GM21723 (cell line): ENCODE measurements at regions not wholly inside any gene's neighbourhood (a gene's known extent, or its start where the extent isn't known, plus 50 kb on each side); places are given as distances from the start of the nearest gene placed in this dataset.
"Not testable (repeated sequence)": the region's sequence is repeated elsewhere in the genome, so short reads cannot be mapped to it uniquely, and the experiment has no call there.

Experiments
- ATAC-seq: cut with Tn5 transposase; IDR thresholded peaks from one replicate; pipeline ENCODE4 v1.9.1; 2021; ENCODE audit warnings: mild to moderate bottlenecking, moderate library complexity; ENCODE audit not compliant: unreplicated experiment

DNA sequence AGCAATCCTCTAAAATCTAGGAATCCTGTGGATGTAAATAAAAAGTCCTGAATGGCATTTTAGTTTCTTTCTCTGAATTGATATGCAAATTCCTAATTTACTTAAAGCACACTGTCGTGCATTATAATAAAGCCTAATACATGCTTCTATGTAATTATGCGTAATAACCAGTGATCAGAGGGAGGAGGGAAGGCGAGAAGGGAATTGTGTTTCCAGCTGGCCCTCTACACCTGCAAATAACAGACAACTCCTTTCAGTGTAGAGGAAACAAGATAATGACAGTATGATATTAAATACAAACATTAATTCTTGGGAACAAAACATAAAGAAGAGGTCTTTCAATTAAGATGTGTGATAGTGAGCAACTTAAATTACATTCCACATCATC, 419.6 kb upstream of the LCORL start:
- ATAC-seq, result no peak

DNA sequence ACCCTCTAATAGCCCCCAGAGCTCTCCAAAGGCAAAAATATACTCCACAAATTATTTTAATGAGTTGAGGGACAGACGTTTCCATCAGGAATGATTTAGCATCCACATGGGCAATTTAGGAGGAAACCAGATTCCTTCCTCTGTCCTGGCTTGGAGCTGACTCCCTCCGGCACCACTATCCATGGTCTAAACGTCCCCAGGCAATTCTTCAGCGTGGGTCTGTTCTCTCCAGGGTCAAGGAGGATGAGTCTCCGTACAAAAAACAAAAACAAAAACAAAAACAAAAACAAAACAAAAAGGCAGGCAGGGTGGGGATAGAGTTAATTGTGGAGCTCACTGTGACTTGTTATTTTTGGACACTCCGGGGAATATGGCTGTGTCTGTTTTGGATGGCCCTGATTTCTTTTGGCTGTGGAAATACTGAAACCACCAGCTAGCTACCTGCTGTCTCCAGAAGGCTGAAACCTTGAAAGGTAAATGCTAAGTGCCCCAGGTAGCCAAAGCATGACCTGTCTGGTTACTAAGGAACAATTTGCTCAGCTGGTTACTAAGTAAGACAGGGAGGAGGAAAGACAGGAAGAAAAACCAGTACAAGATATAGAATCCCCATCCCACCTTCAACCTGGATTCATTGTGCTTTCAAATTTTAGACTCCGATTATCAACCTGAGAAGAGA, 419.1 kb upstream of the LCORL start:
- no peak for ATAC-seq

DNA sequence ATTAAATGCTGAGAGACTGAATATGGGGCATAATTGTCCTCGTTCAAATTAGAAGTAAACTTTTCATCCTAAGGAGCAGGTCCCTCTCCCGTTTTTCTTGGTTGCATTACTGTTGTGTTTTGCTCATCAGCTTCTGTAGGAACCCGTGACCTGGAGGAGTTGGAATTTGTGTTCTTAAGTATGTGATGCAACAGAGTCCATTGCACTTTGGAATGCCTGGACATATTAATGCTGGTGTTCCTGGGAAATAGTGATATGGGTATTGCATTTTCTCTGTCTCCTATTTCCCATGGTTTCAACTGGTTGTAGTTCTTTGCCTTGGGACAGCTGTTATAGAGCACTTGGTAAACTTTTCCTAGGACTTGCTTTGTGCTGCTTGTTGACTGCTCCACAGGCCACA, 417.8 kb upstream of the LCORL start:
- no peak for ATAC-seq

DNA sequence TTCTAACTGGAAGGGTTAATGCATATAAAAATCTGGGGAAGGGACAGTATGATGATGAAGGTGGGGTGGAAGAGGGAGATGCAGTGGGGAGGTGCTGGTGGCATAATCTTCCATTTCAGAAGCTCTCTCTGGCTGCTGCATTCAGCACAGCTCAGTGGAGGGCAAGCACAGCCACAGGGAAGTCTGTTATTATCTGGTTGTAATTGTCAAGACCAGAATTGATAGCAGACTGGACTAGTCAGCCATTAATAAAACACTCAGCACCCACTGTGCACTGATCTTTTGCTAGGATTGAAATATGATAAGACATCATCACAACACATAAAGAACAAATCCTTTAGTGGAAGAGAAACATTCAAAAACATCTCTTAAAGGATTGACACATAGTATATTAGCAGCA, 414.2 kb upstream of the LCORL start:
- ATAC-seq, result no peak

DNA sequence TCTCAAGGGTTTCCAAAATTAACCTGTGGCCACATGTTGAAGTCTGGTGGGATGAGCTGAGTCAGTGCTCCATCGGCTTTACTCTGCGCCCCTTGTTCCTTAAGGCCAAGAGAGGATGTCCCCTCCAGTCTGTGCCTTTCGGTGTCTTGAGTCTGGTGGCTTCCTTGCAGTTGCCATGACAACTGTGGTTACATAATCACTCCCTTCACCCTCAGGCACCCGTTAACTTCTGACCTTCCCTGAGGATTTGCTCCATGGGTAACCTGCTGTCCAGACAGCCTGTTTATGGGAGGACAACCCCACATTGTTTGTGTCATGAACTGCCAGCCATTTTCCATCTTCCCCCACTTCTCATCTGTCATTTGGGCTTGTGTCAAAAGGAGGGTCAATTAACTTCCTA, 401.1 kb upstream of the LCORL start:
- no peak for ATAC-seq

DNA sequence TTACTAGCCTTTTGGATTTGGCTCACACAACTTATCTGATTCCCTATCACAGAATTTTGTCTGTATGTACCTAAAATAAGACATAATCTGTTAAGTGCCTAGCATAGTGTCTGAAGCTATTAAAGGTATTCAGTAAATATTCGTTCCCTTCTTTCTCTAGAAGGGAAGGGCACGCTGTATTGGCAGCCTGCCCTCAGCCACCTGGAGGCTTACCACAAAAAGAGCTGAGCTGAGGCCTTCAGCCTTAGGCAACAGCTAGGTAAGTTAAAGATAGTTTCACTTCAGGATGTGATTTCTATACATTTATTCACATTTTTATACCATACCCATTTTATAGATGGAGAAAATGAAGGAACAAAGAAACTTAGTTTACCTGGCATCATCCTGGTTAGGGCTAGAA, 400.0 kb upstream of the LCORL start:
- no peak for ATAC-seq

DNA sequence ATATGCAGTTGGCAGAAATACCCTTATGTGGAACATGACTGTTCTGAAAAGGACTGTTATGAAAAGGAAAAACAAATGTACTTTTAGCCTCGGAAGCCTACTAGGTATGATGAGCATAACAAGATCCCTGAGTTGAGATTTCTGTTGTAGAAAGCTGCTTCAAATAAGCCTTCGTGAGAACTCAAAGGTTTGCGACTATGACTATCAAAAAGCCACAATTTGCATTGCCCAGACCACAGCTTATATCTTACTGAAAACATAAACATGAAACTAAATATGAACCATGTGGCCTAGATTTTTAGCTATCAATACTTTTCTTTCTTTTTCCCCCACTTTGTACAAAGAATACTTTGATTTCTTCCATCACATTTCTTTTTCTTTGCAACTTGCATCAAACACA, 398.2 kb upstream of the LCORL start:
- ATAC-seq, result peak; percentile 57

DNA sequence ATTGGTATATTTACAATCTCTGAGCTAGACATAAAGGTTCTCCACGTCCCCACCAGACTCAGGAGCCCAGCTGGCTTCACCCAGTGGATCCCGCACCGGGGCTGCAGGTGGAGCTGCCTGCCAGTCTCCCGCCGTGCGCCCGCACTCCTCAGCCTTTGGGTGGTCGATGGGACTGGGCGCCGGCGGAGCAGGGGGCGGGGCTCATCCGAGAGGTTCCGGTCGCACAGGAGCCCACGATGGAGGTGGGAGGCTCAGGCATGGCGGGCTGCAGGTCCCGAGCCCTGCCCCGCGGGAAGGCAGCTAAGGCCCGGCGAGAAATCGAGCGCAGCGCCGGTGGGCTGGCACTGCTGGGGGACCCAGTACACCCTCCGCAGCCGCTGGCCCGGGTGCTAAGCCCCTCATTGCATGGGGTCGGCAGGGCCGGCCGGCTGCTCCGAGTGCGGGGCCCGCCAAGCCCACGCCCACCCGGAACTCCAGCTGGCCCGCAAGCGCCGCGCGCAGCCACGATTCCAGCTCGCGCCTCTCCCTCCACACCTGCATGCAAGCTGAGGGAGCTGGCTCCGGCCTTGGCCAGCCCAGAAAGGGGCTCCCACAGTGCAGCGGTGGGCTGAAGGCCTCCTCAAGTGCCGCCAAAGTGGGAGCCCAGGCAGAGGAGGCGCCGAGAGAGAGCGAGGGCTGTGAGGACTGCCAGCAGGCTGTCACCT, 396.8 kb upstream of the LCORL start:
- not testable (repeated sequence) for ATAC-seq

DNA sequence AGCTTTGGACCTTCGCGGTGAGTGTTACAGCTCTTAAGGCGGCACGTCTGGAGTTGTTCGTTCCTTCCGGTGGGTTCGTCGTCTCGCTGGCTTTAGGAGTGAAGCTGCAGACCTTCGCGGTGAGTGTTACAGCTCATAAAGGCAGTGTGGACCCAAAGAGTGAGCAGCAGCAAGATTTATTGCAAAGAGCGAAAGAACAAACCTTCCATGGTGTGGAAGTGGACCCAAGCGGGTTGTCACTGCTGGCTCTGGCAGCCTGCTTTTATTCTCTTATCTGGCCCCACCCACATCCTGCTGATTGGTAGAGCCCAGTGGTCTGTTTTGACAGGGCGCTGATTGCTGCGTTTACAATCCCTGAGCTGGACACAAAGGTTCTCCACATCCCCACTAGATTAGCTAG, 396.1 kb upstream of the LCORL start:
- ATAC-seq, result not testable (repeated sequence)

DNA sequence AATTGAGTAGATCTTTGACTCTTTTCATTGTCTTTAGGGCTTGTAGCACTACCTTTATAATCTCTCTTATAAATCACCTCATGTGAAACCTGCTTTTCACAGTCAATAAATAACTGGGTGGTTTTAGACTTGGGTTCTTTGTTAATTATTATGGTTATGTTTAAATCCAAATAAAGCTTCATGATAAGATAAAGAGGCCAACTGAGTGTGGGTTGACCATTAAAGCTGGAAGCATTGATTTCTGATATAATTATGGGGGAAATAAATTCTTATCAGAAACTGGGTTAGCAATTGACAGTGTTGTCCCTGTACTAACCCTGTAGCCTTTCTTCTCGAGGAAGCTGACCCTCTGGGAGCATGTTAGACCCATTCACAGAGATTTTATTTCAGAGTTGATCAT, 384.7 kb upstream of the LCORL start:
- ATAC-seq, result no peak

DNA sequence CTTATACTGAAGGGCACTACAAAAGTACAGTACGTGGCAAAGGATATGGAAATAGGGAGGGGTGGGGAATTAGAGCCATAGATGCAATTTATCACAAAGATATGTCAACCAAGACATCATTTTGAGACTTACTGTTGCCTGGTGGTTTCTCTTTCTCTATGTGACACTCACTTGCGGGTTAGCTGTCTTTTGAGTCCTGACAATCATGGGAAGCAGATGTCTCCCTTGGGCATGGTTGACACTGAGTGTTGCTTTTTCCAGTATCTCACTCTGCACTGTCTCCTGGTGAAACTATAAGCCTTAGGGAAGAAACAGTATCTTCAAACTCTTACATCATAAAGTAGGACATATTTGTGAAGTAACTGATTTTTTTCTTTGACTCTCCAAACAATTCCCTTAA, 383.5 kb upstream of the LCORL start:
- no peak for ATAC-seq

DNA sequence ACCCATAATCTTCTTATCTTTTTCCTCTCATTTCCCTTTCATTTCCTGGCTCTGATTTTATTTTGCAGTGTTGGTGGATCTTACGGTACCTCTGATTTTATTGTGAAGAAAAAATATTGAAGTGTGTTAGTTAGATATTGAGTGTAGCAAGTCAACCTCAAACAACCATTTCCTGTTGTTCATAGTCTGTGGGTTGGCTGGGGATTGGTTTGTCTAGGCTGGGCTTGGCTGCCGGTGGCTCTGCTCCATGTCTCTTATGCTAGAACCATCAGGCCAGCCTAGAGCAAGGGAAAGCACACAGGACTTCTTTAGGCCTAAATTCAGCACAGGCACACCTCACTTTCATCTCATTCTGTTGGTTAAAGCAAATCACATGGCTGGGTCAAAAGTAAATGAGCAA, 383.1 kb upstream of the LCORL start:
- ATAC-seq, result no peak

DNA sequence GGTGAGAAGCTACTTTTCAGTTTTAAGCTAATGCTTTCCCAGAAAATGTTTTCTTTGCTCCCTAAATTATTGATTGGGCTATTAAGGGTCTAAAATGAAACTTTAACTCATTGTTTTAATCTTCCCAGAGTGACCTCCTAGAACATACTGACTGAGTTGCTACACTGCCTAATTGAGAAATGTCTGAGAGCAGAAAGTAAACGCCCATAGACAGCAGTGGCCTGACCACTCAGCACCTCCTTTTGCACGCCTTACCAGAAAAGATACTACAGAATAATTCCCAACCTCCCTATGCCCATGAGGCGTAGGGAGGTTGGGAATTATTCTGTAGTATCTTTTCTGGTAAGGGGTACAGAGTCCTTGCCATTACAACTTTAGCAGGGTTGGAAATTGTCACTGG, 381.8 kb upstream of the LCORL start:
- ATAC-seq, result no peak

DNA sequence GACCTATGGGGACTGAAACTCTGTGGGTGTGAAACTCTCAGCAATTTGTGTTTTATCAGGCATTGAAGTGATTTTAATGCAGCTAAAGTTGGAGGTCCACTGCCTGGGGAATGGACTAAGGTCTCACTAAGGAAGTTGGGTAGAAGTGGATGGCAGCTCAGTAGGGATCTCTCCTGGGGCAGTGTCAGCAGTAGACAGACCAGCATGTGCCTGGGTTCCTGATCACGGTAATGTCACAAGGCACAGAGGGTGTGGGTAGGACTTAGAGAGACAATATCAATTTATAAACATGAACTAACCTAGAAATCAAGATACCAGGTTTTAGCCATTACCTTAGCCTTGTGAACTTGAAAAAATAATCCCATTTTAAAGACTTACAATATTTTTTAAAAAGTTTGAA, 380.3 kb upstream of the LCORL start:
- no peak for ATAC-seq

DNA sequence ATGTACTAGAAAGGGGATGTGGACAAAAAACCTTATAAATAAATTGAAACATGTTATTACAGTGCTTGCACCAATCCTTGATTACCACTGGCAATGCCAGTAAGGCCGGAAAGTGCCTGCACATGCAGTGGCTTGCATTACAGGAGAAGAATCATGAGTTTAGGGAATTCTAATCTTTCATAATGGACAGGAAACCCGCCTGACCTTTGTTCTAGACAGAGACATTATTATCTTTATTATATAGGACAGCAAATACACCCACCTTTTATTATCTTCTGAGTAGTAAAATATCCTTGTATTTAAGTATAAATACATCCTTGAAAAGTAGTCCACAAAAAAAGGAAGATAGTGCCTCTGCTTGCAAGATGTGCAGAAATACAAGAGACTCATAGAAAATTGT, 379.9 kb upstream of the LCORL start:
- no peak for ATAC-seq

DNA sequence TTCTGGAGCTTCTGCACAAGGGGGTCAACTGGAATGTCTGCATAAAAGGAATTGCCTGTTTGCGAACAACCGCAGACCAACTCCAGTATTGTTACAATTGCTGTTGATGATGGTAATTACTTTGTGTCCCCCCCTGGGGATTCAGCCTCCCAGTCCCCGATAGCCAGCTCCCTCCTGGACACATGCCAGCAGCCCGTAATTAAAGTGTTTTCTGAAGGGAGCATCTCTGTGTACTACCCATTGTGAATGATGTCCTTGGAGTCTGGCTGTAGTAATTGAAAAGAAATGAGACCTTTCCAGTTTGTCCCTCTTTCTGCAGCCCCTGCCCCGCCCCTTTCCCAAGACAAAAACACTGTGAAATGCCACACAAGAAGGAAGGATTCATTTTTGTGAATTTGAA, 377.1 kb upstream of the LCORL start:
- no peak for ATAC-seq

DNA sequence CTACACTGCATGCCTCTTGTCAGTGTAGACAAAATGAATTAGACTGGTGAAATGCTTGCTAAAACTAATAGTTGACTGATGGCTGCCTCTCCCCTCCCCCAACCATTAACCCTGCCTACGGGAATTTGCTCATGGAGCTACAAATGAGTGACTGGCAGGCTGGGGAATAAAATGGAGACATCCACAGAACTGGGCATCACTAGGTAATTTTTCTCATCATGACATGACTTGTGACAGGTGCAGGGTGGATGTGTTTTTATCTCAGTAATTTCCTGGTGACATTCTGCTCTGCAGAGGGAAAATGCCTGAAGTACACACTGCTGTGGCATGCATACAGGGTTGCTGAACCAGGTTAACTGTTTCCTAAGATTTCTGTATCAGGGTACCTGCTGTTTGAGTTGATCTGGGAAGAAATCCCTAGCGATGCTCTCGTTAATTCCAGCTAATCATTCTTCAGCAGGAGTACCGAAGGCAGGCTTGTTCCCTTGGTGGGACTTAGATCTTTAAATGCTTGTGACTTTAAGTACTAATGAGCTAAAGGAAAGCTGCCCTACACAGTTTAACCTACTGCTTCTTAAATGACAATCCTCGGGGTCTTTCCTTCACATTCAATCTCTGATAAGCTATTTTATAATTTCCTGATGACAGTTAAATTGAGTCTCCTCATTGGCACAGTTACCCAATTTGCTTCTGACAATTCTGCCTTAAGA, 376.3 kb upstream of the LCORL start:
- ATAC-seq, result no peak

DNA sequence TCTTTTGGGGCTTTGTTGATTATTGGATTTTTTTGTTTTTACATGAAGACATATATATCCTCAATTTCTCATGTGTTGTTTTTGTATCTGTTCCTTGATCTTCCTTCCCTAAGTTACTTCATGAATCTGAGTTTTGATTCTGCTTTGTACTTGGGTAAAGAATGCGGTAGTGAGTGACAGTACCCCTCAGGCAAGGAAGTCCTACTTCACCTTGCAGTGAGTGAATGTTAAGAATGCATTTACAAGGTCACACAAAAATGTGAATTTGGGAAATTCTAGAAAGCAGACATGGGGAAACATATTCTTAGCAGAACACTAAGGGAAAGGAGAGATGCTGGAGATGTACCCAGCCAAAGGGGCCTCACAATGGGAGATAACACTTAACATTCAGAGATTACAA, 373.1 kb upstream of the LCORL start:
- ATAC-seq, result no peak

DNA sequence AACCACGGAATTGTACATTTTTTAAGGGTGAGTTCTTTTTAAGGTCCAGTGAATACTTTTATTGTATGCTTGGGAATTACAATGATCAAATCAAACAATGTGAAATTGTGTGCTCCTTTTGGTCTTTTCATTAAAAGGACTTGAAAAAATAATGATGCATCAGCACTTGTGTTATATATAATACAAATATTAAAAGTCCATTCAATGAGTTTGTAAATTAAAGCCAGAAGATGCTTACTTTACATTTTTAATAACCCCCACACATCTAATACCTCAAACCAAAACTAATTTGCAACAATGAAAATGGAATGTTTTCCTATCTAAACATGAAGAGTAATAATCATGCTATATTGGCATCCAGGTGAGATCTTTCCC, 369.8 kb upstream of the LCORL start:
- no peak for ATAC-seq

DNA sequence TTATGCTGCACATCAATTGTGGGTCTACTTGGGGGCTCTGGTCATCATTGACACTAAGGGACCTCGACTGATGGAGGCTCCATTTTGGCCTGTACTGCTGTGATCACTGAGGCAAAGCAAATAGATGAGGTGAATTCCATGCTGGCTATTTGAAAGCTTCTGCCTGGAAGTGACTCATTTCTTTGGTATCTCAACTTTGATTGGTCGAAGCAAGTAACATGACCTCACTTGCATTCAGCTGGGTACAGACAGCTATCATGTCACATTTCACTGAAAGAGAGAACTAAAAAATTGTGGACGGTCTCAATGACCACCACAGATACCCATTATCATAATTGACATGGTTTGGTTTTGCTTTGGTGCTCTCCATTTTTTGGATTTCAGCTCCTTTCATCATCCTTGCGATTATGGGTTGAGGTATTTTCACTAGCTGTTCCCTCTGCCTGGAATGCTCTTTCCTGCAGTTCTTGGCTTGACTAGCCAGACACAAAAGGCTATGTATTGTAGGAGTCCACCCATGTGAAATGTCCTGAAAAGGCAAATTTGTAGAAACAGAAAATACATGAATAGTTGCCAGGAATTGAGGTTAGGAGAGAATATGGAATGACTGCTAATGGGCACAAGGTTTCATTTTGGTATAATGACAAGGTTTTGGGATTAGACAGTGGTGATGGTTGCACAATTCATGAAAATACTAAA, 369.2 kb upstream of the LCORL start:
- ATAC-seq, result no peak

DNA sequence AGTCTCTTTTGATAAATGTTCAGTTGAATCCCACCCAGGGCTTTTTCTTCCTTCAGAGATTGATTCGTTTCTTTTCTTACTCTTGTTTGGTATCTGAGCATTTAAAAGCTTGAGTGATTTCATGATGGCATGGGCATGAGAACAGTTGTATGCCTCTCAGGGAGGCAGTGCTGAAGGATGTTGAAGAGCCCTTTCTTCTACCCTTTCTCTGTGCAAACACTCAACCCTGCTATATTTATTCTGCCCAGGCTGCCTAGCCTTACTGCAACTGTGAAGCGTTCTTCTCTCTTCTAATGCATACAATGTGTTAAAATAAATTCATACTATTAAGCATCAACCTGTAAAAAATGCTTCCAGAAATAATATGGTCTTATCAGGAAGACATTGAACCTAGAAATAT, 367.6 kb upstream of the LCORL start:
- no peak for ATAC-seq

DNA sequence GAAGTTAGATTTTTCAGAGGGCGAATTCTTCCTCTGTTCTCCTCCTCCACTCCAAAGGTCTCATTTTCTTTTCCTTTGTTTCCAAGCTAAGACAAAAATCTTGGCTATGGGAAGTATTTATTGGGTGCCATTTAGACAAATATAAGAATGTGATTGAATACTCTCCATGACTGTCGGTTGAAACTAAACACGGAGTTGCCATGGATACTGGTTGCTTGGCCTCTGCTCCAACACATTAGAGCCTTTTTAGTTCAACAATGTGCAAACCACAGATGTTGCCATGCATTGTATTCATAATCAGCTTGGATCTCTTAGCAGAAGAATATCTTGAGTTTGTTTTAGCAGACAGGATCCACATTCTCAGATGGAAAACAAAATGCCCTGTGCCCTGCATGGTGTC, 366.5 kb upstream of the LCORL start:
- no peak for ATAC-seq
